ENCODE measurements at regions not wholly inside any gene's neighbourhood (a gene's known extent, or its start where the extent isn't known, plus 50 kb on each side); places are given as distances from the start of the nearest gene placed in this dataset.

DNA sequence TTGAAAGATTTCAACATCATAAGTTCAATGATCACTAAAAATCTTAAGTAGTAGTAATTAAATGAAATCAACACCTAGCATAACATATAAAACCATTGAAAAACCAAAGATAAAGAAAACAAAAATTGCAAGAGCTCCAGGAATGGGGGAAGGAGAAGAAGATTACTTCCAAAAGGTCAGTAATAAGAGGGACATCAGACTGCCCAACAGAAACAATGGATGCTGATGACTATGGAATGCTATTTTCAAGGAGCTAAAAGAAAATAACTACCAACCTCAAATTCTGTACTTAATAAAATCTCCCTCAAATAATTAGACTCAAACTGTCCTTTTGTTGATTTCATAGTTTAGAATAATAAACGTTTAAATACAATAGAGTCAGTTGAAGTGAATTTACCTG lies 314.5 kb upstream of the LMO3 start:
- in situ Hi-C loops (cut with MboI; ENCODE audit: low pct_unique_long_range_greater_than_20kb, low sequenced_read_pairs, unreplicated experiment): no loop called here
- DNase-seq (ENCODE audit: low spot score): no peak
- TF ChIP-seq, protein P1, sequence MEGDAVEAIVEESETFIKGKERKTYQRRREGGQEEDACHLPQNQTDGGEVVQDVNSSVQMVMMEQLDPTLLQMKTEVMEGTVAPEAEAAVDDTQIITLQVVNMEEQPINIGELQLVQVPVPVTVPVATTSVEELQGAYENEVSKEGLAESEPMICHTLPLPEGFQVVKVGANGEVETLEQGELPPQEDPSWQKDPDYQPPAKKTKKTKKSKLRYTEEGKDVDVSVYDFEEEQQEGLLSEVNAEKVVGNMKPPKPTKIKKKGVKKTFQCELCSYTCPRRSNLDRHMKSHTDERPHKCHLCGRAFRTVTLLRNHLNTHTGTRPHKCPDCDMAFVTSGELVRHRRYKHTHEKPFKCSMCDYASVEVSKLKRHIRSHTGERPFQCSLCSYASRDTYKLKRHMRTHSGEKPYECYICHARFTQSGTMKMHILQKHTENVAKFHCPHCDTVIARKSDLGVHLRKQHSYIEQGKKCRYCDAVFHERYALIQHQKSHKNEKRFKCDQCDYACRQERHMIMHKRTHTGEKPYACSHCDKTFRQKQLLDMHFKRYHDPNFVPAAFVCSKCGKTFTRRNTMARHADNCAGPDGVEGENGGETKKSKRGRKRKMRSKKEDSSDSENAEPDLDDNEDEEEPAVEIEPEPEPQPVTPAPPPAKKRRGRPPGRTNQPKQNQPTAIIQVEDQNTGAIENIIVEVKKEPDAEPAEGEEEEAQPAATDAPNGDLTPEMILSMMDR (IDR thresholded peaks at IDR 0.05; ENCODE audit: extremely low read depth, insufficient read depth, missing control alignments): no peak

DNA sequence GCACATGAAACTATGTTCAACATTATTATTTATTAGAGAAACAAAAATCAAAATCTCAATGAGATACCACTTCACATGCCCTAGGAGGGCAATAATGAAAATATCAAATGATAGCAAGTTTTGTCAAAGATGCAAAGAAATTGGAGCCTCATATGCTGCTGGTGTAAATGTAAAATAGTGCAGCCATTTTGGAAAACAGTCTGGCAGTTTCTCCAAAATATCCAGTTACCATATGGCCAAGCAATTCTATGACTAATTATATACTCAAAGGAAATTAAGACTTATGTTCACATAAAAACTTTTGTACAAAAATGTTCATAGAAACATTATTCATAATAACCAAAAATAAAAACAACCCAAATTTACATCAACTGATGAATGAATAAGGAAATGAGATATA lies 313.6 kb upstream of the LMO3 start:
- TF ChIP-seq, protein P1 (IDR thresholded peaks at IDR 0.05; ENCODE audit: extremely low read depth, insufficient read depth, missing control alignments): no peak
- DNase-seq (ENCODE audit: low spot score): no peak
- in situ Hi-C loops (cut with MboI; ENCODE audit: low pct_unique_long_range_greater_than_20kb, low sequenced_read_pairs, unreplicated experiment): no loop called here

DNA sequence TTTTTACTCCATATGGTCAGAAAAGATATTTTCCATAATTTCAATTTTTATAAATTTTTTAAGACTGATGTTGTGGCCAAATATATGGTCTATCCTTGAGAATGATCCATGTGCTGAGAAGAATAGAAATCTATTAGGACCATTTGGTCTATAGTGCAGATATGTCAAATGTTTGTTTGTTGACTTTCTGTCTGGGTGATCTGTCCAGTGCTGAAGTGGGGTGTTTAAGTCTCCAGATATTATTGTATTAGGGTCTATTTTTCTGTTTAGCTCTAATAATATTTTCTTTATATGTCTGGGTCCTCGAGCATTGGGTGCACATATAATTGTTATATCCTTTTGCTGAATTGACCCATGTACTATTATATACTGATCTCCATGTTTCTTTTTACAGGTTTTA lies 308.9 kb upstream of the LMO3 start:
- in situ Hi-C loops (cut with MboI; ENCODE audit: low pct_unique_long_range_greater_than_20kb, low sequenced_read_pairs, unreplicated experiment): no loop called here
- no peak for DNase-seq (ENCODE audit: low spot score)
- TF ChIP-seq, protein P1 (IDR thresholded peaks at IDR 0.05; ENCODE audit: extremely low read depth, insufficient read depth, missing control alignments): no peak

DNA sequence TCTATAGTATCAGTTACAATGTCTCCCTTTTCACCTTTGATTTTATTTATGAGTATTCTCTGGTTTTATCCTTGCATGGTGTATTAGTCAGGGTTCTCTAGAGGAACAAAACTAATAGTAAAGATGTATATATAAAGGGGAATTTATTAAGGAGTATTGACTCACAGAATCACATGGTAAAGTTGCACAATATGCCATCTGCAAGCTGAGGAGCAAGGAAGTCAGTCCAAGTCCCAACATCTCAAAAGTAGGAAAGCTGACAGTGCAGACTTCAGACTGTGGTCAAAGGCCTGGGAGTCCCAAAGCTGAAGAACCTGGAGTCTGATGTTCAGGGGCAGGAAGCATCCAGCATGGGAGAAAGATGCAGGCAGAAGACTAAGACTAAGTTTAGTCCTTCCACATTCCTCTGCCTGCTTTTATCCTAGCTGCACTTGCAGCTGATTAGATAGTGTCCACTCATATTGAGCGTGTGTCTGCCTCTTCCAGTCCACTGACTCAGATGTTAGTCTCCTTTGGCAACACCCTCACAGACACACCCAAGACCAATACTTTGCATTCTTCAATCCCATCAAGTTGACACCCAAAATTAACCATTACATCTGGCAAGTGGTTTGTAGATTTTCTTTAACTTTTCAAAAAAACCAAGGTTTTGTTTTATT lies 308.0 kb upstream of the LMO3 start:
- in situ Hi-C loops (cut with MboI; ENCODE audit: low pct_unique_long_range_greater_than_20kb, low sequenced_read_pairs, unreplicated experiment): no loop called here
- TF ChIP-seq, protein P1 (IDR thresholded peaks at IDR 0.05; ENCODE audit: extremely low read depth, insufficient read depth, missing control alignments): no peak
- DNase-seq (ENCODE audit: low spot score): no peak

DNA sequence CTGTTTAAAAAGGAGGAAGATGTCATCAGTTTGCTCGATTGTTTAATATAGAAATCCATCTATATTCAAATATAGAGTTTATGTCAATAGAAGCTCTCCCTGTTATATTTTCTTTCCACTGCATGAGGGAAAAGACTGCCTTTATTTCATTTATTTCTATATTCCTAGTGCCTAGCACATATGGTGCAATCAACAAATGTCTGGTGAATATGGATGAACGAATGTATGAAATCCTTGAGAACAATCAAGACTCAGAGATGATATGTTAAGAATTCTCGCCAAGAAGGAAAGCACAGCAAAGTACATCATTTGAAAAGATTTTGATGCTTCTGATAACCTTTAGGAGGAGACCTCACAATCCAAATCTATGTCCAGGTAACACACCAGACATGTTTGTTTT lies 296.0 kb upstream of the LMO3 start:
- in situ Hi-C loops (cut with MboI; ENCODE audit: low pct_unique_long_range_greater_than_20kb, low sequenced_read_pairs, unreplicated experiment): no loop called here
- no peak for DNase-seq (ENCODE audit: low spot score)
- TF ChIP-seq, protein P1 (IDR thresholded peaks at IDR 0.05; ENCODE audit: extremely low read depth, insufficient read depth, missing control alignments): no peak

DNA sequence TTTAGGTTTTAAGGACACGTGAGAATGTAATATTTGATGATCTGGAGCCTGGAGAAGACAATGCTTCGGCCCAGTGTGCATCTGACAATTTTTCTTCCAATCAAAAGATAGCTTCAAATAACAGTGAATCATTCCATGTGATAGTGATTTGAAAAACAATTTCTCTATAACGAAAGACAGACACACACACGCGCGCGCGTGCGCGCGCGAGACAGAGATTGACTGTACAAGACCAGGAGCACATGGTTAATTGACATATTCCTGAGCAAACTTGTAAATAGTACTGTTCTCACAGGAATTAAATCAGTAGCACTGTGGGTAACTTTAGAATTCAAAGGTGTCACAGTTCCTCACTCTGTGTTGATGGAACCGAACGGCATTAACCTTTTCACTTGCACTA lies 287.5 kb upstream of the LMO3 start:
- TF ChIP-seq, protein P1 (IDR thresholded peaks at IDR 0.05; ENCODE audit: extremely low read depth, insufficient read depth, missing control alignments): no peak
- no peak for DNase-seq (ENCODE audit: low spot score)
- in situ Hi-C loops (cut with MboI; ENCODE audit: low pct_unique_long_range_greater_than_20kb, low sequenced_read_pairs, unreplicated experiment): no loop called here
